ENCODE measurements at regions not wholly inside any gene's neighbourhood (a gene's known extent, or its start where the extent isn't known, plus 50 kb on each side); places are given as distances from the start of the nearest gene placed in this dataset.

GRCh38 chr18:27848336-27848735, 328.6 kb downstream of the CDH2 start:
- Mint-ChIP-seq H3K4me3 (no peak overlapping the region), H3K27me3 (no peaks in the 10 kb centered on the region), H3K9me3 (peaks cover 16 to 37% of the 10 kb centered on the region in 2 donors), H3K4me1 (no peaks in the 10 kb centered on the region), H3K27ac (no peak overlapping the region)
- DNase-seq: no peak
- ATAC-seq: no peak

DNA sequence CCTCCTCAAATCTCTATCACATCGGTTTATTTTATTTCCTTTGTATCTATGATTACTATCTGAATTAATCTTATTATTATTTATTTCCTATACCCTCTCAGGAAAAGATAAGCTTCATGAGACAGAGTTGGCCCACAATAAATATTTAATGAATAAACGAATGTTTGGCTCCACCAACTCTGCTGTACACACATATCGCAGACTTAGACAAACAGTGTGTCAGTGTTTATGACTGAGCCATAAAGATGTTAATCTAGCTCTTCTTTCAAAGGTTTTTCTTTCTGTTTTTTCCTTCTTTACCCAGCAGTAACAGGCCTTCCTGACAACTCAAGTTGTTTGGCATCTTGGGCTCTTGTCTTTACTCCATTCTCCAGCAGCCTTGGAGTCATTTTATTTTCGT, 329.5 kb downstream of the CDH2 start:
- no peak overlapping the region for H3K27ac Mint-ChIP-seq
- H3K27me3 Mint-ChIP-seq: no peaks in the 10 kb centered on the region
- DNase-seq (no peak), ATAC-seq (no peak)
- H3K9me3 Mint-ChIP-seq: peaks cover 16 to 37% of the 10 kb centered on the region in 2 donors
- H3K4me3 Mint-ChIP-seq: no peak overlapping the region
- no peaks in the 10 kb centered on the region for H3K4me1 Mint-ChIP-seq

DNA sequence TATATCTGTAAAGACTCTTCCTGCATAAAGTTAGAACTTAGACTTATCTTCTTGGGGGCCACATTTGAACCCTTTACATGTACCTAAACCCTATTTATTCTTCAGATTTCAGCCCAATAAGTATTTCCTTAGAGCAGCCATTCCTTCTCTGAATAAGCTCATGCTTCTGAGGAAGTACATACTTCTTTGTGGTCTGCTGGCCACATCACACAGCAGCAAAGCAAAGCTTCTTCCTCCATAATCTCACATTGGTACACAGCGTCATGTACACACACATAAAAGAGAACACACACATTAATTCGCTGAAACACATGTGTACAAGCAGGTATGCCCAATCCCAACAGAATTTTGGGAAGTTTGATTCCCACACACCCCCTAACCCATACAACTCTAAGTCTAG, 331.0 kb downstream of the CDH2 start:
- ATAC-seq (no peak), DNase-seq (no peak)
- H3K27me3 Mint-ChIP-seq: no peaks in the 10 kb centered on the region
- H3K4me3 Mint-ChIP-seq: no peak overlapping the region
- peaks cover 23 to 37% of the 10 kb centered on the region in 2 donors for H3K9me3 Mint-ChIP-seq
- no peak overlapping the region for H3K27ac Mint-ChIP-seq
- no peaks in the 10 kb centered on the region for H3K4me1 Mint-ChIP-seq

DNA sequence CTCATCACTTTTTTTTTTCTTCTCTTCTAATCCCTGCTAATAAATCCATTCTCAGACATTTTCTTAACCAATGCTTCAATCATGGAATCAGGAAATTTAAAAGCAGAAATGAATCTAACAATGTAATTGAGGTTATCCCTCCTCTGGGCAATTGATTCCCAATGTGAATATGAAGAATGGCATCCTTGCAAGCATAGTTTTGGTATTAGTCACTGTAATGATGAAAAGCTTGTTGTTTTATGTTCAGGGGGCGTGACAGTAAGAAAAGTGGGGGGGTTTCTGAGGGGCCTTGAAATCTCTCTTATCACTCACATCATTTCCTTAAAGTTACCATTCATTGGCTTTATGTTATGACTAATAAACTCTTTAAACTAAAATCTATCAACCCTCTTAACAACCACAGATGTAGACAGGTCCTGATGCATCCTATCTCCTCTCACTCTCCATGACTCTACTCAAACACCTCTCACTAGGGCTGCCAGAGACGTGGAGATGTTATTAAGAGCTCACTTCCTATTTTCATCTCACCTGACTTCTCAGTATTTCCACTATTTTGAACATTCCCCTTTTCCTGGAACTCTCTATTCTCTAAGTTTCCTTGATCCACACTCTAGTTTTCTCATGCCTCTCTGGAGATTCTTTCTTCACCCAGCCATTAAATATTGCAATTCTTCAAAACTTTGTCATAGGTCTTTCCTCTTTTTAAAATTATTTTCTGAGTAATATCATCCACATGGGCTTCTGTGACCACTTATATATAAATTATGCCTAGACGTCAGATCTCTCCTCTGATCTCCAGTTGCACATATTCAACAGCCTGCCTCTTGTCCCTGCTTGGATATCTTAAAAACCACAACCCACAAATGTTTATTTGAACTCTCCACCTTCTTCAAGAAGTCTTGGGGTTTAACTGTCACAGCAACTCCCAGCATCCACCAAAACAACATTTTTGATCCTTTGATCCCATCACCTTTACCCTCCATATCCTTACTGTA, 332.9 kb downstream of the CDH2 start:
- H3K4me3 Mint-ChIP-seq: no peak overlapping the region
- H3K27ac Mint-ChIP-seq: no peak overlapping the region
- ATAC-seq (no peak), DNase-seq (no peak)
- H3K27me3 Mint-ChIP-seq: no peaks in the 10 kb centered on the region
- peaks cover 24 to 44% of the 10 kb centered on the region in 2 donors for H3K9me3 Mint-ChIP-seq
- H3K4me1 Mint-ChIP-seq: no peaks in the 10 kb centered on the region

- Mint-ChIP-seq H3K4me3 (no peak overlapping the region), H3K9me3 (peaks cover 17 to 19% of the 10 kb centered on the region in 2 donors), H3K4me1 (no peaks in the 10 kb centered on the region), H3K27ac (no peak overlapping the region), H3K27me3 (no peaks in the 10 kb centered on the region)
- no peak for ATAC-seq
- DNase-seq: no peak
These were observed 337.8 kb downstream of the CDH2 start for GRCh38 chr18:27839141-27839540.

- no peak overlapping the region for H3K27ac Mint-ChIP-seq
- no peaks in the 10 kb centered on the region for H3K4me1 Mint-ChIP-seq
- peaks cover 20 to 22% of the 10 kb centered on the region in 2 donors for H3K9me3 Mint-ChIP-seq
- ATAC-seq (no peak), DNase-seq (no peak)
- no peak overlapping the region for H3K4me3 Mint-ChIP-seq
- H3K27me3 Mint-ChIP-seq: no peaks in the 10 kb centered on the region
These were observed 338.7 kb downstream of the CDH2 start for GRCh38 chr18:27838225-27838624.

GRCh38 chr18:27826101-27826500, 350.8 kb downstream of the CDH2 start:
- no peaks in the 10 kb centered on the region for H3K4me1 Mint-ChIP-seq
- no peaks in the 10 kb centered on the region for H3K27me3 Mint-ChIP-seq
- DNase-seq (no peak), ATAC-seq (no peak)
- H3K4me3 Mint-ChIP-seq: no peak overlapping the region
- H3K9me3 Mint-ChIP-seq: peaks cover 6 to 13% of the 10 kb centered on the region in 2 donors
- no peak overlapping the region for H3K27ac Mint-ChIP-seq

- ATAC-seq (no peak), DNase-seq (no peak)
- Mint-ChIP-seq H3K27me3 (no peaks in the 10 kb centered on the region), H3K9me3 (peaks cover 6 to 13% of the 10 kb centered on the region in 2 donors), H3K4me1 (no peaks in the 10 kb centered on the region), H3K27ac (no peak overlapping the region), H3K4me3 (no peak overlapping the region)
These were observed 351.2 kb downstream of the CDH2 start for GRCh38 chr18:27825689-27826088.

- H3K27ac Mint-ChIP-seq: no peak overlapping the region
- no peaks in the 10 kb centered on the region for H3K4me1 Mint-ChIP-seq
- DNase-seq: no peak
- peaks cover 6 to 13% of the 10 kb centered on the region in 2 donors for H3K9me3 Mint-ChIP-seq
- H3K4me3 Mint-ChIP-seq: no peak overlapping the region
- H3K27me3 Mint-ChIP-seq: no peaks in the 10 kb centered on the region
- no peak for ATAC-seq
These were observed 351.9 kb downstream of the CDH2 start for GRCh38 chr18:27824841-27825681.

GRCh38 chr18:27824275-27824674, 352.7 kb downstream of the CDH2 start:
- DNase-seq (no peak), ATAC-seq (no peak)
- H3K27ac Mint-ChIP-seq: no peak overlapping the region
- no peaks in the 10 kb centered on the region for H3K27me3 Mint-ChIP-seq
- H3K9me3 Mint-ChIP-seq: peaks cover 6 to 17% of the 10 kb centered on the region in 2 donors
- H3K4me3 Mint-ChIP-seq: no peak overlapping the region
- H3K4me1 Mint-ChIP-seq: no peaks in the 10 kb centered on the region

- DNase-seq (no peak), ATAC-seq (no peak)
- Mint-ChIP-seq H3K4me3 (no peak overlapping the region), H3K4me1 (no peaks in the 10 kb centered on the region), H3K27ac (no peak overlapping the region), H3K9me3 (peaks cover 6 to 11% of the 10 kb centered on the region in 2 donors), H3K27me3 (no peaks in the 10 kb centered on the region)
These were observed 353.9 kb downstream of the CDH2 start for GRCh38 chr18:27823053-27823452.

GRCh38 chr18:27808683-27809082, 368.2 kb downstream of the CDH2 start:
- DNase-seq: no peak
- H3K9me3 Mint-ChIP-seq: peaks cover 7 to 18% of the 10 kb centered on the region in 2 donors
- ATAC-seq: no peak
- H3K4me3 Mint-ChIP-seq: no peak overlapping the region
- no peak overlapping the region for H3K27ac Mint-ChIP-seq
- no peaks in the 10 kb centered on the region for H3K4me1 Mint-ChIP-seq
- H3K27me3 Mint-ChIP-seq: no peaks in the 10 kb centered on the region

- DNase-seq (no peak), ATAC-seq (no peak)
- no peak overlapping the region for H3K4me3 Mint-ChIP-seq
- no peaks in the 10 kb centered on the region for H3K4me1 Mint-ChIP-seq
- H3K27me3 Mint-ChIP-seq: no peaks in the 10 kb centered on the region
- peaks cover 4 to 7% of the 10 kb centered on the region in 2 donors for H3K9me3 Mint-ChIP-seq
- H3K27ac Mint-ChIP-seq: no peak overlapping the region
These were observed 373.0 kb downstream of the CDH2 start for GRCh38 chr18:27803957-27804356.

DNA sequence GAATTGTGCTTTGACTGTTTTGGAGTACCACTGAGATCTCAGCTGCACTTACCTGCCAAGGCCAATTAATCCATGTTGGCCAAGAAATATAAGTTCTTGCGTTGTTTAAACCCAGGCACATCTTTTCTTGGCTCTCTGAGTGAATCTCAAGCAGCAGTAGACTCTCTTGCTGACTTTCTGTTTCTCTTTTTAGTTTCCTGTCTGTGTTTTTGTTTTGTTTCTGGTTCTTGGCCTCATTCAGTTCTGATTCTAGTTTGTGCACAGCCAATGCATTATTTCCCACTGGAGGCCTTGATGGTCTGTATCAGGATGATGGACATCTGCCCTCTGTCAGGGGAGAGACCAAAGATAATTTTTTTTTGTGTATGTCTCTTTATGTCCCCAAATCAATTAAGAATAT, 379.4 kb downstream of the CDH2 start:
- Mint-ChIP-seq H3K9me3 (no peaks in the 10 kb centered on the region), H3K27me3 (no peaks in the 10 kb centered on the region), H3K27ac (no peak overlapping the region), H3K4me3 (no peak overlapping the region), H3K4me1 (no peaks in the 10 kb centered on the region)
- DNase-seq: no peak
- no peak for ATAC-seq

GRCh38 chr18:27794181-27794926, 382.6 kb downstream of the CDH2 start:
- H3K27me3 Mint-ChIP-seq: no peaks in the 10 kb centered on the region
- no peak overlapping the region for H3K27ac Mint-ChIP-seq

More at GRCh38 chr18:27794181-27794926, 382.6 kb downstream of the CDH2 start:
- Mint-ChIP-seq H3K9me3 (no peaks in the 10 kb centered on the region), H3K4me1 (no peaks in the 10 kb centered on the region), H3K4me3 (no peak overlapping the region)
- DNase-seq (no peak), ATAC-seq (no peak)
